ENCODE measurements at regions not wholly inside any gene's neighbourhood (a gene's known extent, or its start where the extent isn't known, plus 50 kb on each side); places are given as distances from the start of the nearest gene placed in this dataset.

DNA sequence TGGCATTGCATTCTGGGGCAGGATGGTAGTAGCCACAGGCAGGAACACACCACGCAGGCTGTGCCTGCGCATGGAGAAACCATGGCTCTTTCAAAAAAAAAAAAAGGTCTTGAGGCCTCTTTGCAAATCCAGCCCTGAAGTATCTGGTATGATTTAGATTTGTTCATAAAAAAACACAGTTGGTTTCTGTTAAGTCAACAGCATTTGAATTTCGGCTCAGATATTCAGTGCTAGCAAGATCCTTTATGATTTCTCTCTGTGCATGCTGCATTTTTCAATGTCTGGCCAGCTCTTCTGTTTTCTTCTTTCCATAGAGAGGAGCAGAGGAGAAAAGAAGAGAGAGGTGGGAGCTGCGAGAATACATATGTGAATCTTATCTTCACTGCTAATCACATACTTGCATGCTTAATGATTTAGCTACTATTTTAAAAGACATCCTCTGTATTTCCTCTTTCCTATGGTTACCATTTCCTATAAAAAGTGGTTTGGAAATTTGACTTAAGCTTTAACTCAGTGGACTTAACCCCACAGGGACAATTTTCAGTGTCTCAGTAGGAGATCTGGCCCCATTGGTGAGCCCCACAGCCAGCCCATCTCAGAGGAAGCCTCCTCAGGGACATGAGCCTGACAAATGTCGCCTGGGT, 214.3 kb upstream of the APCDD1 start:
- TF ChIP-seq CTCF (IDR thresholded peaks at IDR 0.05), result no peak
- no peak for ATAC-seq (ENCODE audit: low FRiP score)

DNA sequence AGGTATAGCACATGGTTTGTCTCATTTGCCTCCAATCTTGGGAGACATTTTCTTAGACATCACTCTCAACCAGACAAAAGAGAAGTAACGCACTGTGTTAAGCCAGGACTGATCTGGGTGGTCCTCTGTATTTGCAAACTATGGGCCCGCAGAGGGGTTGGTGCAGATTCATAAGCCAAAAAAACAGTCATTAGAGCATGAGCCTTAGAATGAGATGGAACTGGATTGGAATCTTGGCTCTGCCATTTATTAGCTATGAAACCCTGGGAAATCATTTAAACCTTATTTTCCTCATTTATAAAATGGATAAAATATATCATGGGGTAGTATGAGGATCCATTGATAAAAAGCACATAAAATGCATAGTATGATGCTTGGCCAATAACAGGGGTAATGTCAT, 213.5 kb upstream of the APCDD1 start:
- TF ChIP-seq CTCF (IDR thresholded peaks at IDR 0.05), result no peak
- ATAC-seq (ENCODE audit: low FRiP score), result no peak
- DNase-seq (ENCODE audit: low spot score), result no peak

More for the DNA sequence above, 214.3 kb upstream of the APCDD1 start:
- DNase-seq (ENCODE audit: low spot score), result no peak

- no peak for TF ChIP-seq CTCF (IDR thresholded peaks at IDR 0.05)
- no peak for ATAC-seq (ENCODE audit: low FRiP score)
- DNase-seq (ENCODE audit: low spot score), result no peak
Observed at GRCh38 chr18:10241579-10241978, 212.9 kb upstream of the APCDD1 start.

- DNase-seq (ENCODE audit: low spot score), result no peak
- ATAC-seq (ENCODE audit: low FRiP score), result no peak
- TF ChIP-seq CTCF (IDR thresholded peaks at IDR 0.05), result no peak
Observed at GRCh38 chr18:10242936-10243680, 211.3 kb upstream of the APCDD1 start.

GRCh38 chr18:10244341-10244740, 210.1 kb upstream of the APCDD1 start:
- TF ChIP-seq CTCF (IDR thresholded peaks at IDR 0.05), result no peak
- ATAC-seq (ENCODE audit: low FRiP score) (no peak), DNase-seq (ENCODE audit: low spot score) (no peak)

DNA sequence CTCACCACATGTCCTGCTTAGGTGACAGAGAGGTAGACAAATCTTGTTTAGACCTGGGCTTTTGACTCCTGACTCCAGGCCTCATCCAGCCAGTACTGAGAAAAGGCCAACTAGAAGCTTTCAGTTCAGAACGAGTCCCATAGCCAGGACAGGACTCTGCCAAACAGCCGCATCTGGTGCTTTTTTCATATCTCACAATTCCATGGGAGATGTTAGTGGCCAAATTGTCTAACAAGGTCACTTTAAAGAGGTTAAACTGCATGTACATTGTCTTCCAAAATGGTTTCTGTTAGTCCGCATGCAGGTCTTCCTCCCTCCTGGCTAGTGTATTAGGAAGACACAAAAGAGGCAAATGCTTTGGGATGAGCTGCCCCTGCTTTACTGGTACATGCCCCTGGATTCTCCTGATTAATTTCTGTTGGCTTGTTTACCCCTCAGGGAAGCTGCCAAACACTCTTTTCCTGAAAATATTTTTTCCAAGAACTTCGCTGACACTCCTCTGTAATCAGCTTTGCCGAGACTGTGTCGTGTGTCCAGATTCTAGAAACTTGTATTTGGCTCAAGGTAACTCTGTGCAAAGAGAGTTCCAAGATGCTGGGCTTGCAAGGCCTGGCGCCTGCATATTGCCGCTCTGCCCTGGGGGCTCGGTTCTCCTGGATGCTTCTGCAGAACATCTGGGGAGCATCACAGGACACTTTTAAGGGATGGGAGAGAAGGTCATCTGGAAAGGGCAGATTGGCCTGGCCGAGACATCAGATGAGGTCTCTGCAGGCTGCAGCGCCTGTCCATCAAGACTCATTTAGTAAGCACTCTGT, 209.2 kb upstream of the APCDD1 start:
- no peak for TF ChIP-seq CTCF (IDR thresholded peaks at IDR 0.05)
- DNase-seq (ENCODE audit: low spot score) (no peak), ATAC-seq (ENCODE audit: low FRiP score) (no peak)
